GM23338 (cell line): ENCODE measurements at regions not wholly inside any gene's neighbourhood (a gene's known extent, or its start where the extent isn't known, plus 50 kb on each side); places are given as distances from the start of the nearest gene placed in this dataset.
"Not testable (repeated sequence)": the region's sequence is repeated elsewhere in the genome, so short reads cannot be mapped to it uniquely, and the experiment has no call there.

Experiments used
- ATAC-seq: fragments of 200-7000 bp; cut with Tn5 transposase; 3 replicates; pipeline ENCODE4 v1.9.1; 2020
- DNase-seq: peaks from one replicate; pipeline ENCODE4 v3.0.0-alpha.2; 2015; ENCODE audit warnings: low spot score
- H2AFZ ChIP-seq: fragments of 200-600 bp; sonication (generic); 2 replicates; pipeline ENCODE4 v1.8.0; 2016; ENCODE audit warnings: antibody characterized with exemption, mild to moderate bottlenecking, moderate library complexity
- H3F3A ChIP-seq: fragments of 200-600 bp; sonication (generic); replicated peaks from 2 replicates; pipeline ENCODE4 v1.8.0; 2017; ENCODE audit warnings: antibody characterized with exemption, mixed run types, low read depth
- H3K27ac ChIP-seq: fragments of 200-600 bp; sonication (generic); 2 replicates; pipeline ENCODE4 v1.6.1; 2016; ENCODE audit warnings: low read depth
- H3K27me3 ChIP-seq: fragments of 200-600 bp; sonication (generic); 2 replicates; pipeline ENCODE4 v1.8.0; 2016; ENCODE audit warnings: mild to moderate bottlenecking, mixed run types, moderate library complexity; ENCODE audit not compliant: insufficient read depth
- H3K36me3 ChIP-seq: fragments of 200-600 bp; sonication (generic); 2 replicates; pipeline ENCODE4 v1.8.0; 2016; ENCODE audit warnings: mild to moderate bottlenecking; ENCODE audit not compliant: insufficient read depth
- H3K4me1 ChIP-seq: fragments of 200-600 bp; sonication (generic); 2 replicates; pipeline ENCODE4 v1.8.0; 2016; ENCODE audit warnings: mild to moderate bottlenecking, moderate library complexity; ENCODE audit not compliant: insufficient read depth
- H3K4me2 ChIP-seq: fragments of 200-600 bp; sonication (generic); 2 replicates; pipeline ENCODE4 v1.7.1; 2017; ENCODE audit warnings: mixed run types
- H3K4me3 ChIP-seq: fragments of 200-600 bp; sonication (generic); 2 replicates; pipeline ENCODE4 v1.6.1; 2016; ENCODE audit warnings: mixed run types
- H3K79me2 ChIP-seq: fragments of 200-600 bp; sonication (generic); replicated peaks from 2 replicates; pipeline ENCODE4 v1.8.0; 2017; ENCODE audit warnings: mild to moderate bottlenecking; ENCODE audit not compliant: insufficient read depth
- H3K9me2 ChIP-seq: fragments of 200-600 bp; sonication (generic); 2 replicates; pipeline ENCODE4 v1.8.0; 2017; ENCODE audit not compliant: insufficient read depth
- H4K20me1 ChIP-seq: fragments of 200-600 bp; sonication (generic); replicated peaks from 2 replicates; pipeline ENCODE4 v1.8.0; 2017; ENCODE audit warnings: mild to moderate bottlenecking; ENCODE audit not compliant: insufficient read depth
- H3K27ac Mint-ChIP-seq: 2 replicates; pipeline ENCODE4 v1.8.0; 2020; ENCODE audit warnings: inconsistent platforms, mild to moderate bottlenecking, moderate library complexity, mixed read lengths
- H3K27me3 Mint-ChIP-seq: 3 replicates; pipeline ENCODE4 v1.8.0; 2022; ENCODE audit warnings: low read depth, mild to moderate bottlenecking, moderate library complexity, mixed read lengths, inconsistent platforms; ENCODE audit not compliant: insufficient read depth, poor library complexity
- H3K36me3 Mint-ChIP-seq: 3 replicates; pipeline ENCODE4 v1.8.0; 2021; ENCODE audit warnings: low read depth, mild to moderate bottlenecking, inconsistent platforms, moderate library complexity, mixed read lengths
- H3K4me1 Mint-ChIP-seq: 3 replicates; pipeline ENCODE4 v1.8.0; 2020; ENCODE audit warnings: mild to moderate bottlenecking, inconsistent platforms, mixed read lengths
- H3K4me3 Mint-ChIP-seq: 3 replicates; pipeline ENCODE4 v1.8.0; 2021; ENCODE audit warnings: moderate library complexity, mild to moderate bottlenecking, inconsistent platforms, mixed read lengths
- H3K9me3 Mint-ChIP-seq: 3 replicates; pipeline ENCODE4 v1.8.0; 2020; ENCODE audit warnings: moderate library complexity, mild to moderate bottlenecking, inconsistent platforms, mixed read lengths
- CREB1 ChIP-seq: fragments of 250-450 bp; sonication (Bioruptor Pico); IDR thresholded peaks from 2 replicates; pipeline ENCODE4 v1.5.0; 2020; ENCODE audit warnings: low read depth, mild to moderate bottlenecking, moderate library complexity
- CTCF ChIP-seq, 2 experiments: fragments of 200-600 bp in 1 of 2; sonication (generic) in 1 of 2; conservative IDR thresholded peaks; 2 replicates each; pipeline versions ENCODE4 v1.5.1 to v1.6.1; 2016 to 2017; ENCODE audit warnings: antibody characterized with exemption in 2 of 2, low read depth in 2 of 2, mild to moderate bottlenecking in 2 of 2, moderate library complexity in 1 of 2
- EZH2 ChIP-seq: fragments of 200-600 bp; sonication (generic); IDR thresholded peaks from one replicate; pipeline ENCODE4 v1.8.0; 2017; ENCODE audit warnings: antibody characterized with exemption, mild to moderate bottlenecking, low read depth; ENCODE audit not compliant: unreplicated experiment
- EZH2phosphoT487 ChIP-seq: fragments of 200-600 bp; sonication (generic); IDR thresholded peaks from one replicate; pipeline ENCODE4 v1.8.1; 2018; ENCODE audit warnings: antibody characterized with exemption; ENCODE audit not compliant: unreplicated experiment
- JUNB ChIP-seq: IDR thresholded peaks from one replicate; pipeline ENCODE4 v1.6.1; 2016; ENCODE audit warnings: antibody characterized with exemption; ENCODE audit not compliant: unreplicated experiment
- NANOG ChIP-seq: IDR thresholded peaks from 2 replicates; pipeline ENCODE4 v1.6.1; 2016; ENCODE audit warnings: antibody characterized with exemption, borderline replicate concordance
- POLR2AphosphoS5 ChIP-seq: IDR thresholded peaks from 2 replicates; pipeline ENCODE4 v1.6.1; 2016; ENCODE audit warnings: antibody characterized with exemption, low read depth
- REST ChIP-seq: IDR thresholded peaks from one replicate; pipeline ENCODE4 v1.6.1; 2018; ENCODE audit warnings: antibody characterized with exemption; ENCODE audit not compliant: unreplicated experiment
- STAT1 ChIP-seq: IDR thresholded peaks from one replicate; pipeline ENCODE4 v1.6.1; 2016; ENCODE audit warnings: antibody characterized with exemption; ENCODE audit not compliant: unreplicated experiment
- ZNF114 ChIP-seq: fragments of 250-450 bp; sonication (Bioruptor Pico); IDR thresholded peaks from 2 replicates; pipeline ENCODE4 v1.5.0; 2020; ENCODE audit warnings: mild to moderate bottlenecking, moderate library complexity
- ZNF331 ChIP-seq: fragments of 250-450 bp; sonication (Bioruptor Pico); IDR thresholded peaks from 2 replicates; pipeline ENCODE4 v1.5.0; 2020; ENCODE audit warnings: low read depth, mild to moderate bottlenecking, moderate library complexity
- ZNF462 ChIP-seq: fragments of 250-450 bp; sonication (Bioruptor Pico); IDR thresholded peaks from 2 replicates; pipeline ENCODE4 v1.5.0; 2020; ENCODE audit warnings: mild to moderate bottlenecking, moderate library complexity

- not testable (repeated sequence) for H3K4me1 Mint-ChIP-seq, ATAC-seq, H3F3A ChIP-seq, H3K79me2 ChIP-seq, H2AFZ ChIP-seq, H3K4me1 ChIP-seq, H3K27me3 ChIP-seq, H3K27ac ChIP-seq, H3K36me3 ChIP-seq, H3K4me3 Mint-ChIP-seq, H3K4me2 ChIP-seq, H3K27ac Mint-ChIP-seq, DNase-seq, H3K4me3 ChIP-seq, H4K20me1 ChIP-seq, H3K9me2 ChIP-seq
- peaks cover 92% of the 10 kb centered on the region for H3K9me3 Mint-ChIP-seq
- peaks cover 12% of the 10 kb centered on the region for H3K27me3 Mint-ChIP-seq
- peaks cover 54% of the 10 kb centered on the region for H3K36me3 Mint-ChIP-seq
Observed at GRCh38 chr20:29086145-29086718, 2171.2 kb upstream of the DEFB115 start.

GRCh38 chr20:29086938-29087337 is 2170.5 kb upstream of the DEFB115 start:
- H3K9me2 ChIP-seq, result no peaks in the 10 kb centered on the region
- no peaks in the 10 kb centered on the region for H3F3A ChIP-seq
- H3K36me3 ChIP-seq, result peaks cover 6% of the 10 kb centered on the region; the same call in 1 of the 2 replicates
- H3K4me1 Mint-ChIP-seq, result no peaks in the 10 kb centered on the region
- peaks cover 10% of the 10 kb centered on the region for H3K27me3 Mint-ChIP-seq
- H3K4me1 ChIP-seq, result no peaks in the 10 kb centered on the region
- H3K9me3 Mint-ChIP-seq, result peaks cover 91% of the 10 kb centered on the region
- H3K27ac Mint-ChIP-seq, result no peak overlapping the region
- H3K27ac ChIP-seq, result no peak overlapping the region
- DNase-seq (no peak), ATAC-seq (no peak)
- H2AFZ ChIP-seq, result no peak overlapping the region
- no peaks in the 10 kb centered on the region for H4K20me1 ChIP-seq
- no peaks in the 10 kb centered on the region for H3K79me2 ChIP-seq
- no peak overlapping the region for H3K4me2 ChIP-seq
- no peaks in the 10 kb centered on the region for H3K27me3 ChIP-seq
- no peak overlapping the region for H3K4me3 Mint-ChIP-seq
- no peak overlapping the region for H3K4me3 ChIP-seq
- peaks cover 51% of the 10 kb centered on the region for H3K36me3 Mint-ChIP-seq
- TF ChIP-seq ZNF331 (CRISPR knock-in tag) (no peak), ZNF114 (CRISPR knock-in tag) (no peak), ZNF462 (CRISPR knock-in tag) (no peak), JUNB (no peak), STAT1 (no peak), EZH2 (no peak), POLR2AphosphoS5 (no peak), REST (no peak), CTCF (conservative IDR thresholded peaks at IDR 0.05; ENCODE audit: low read depth in 2 of 2) (no peak), EZH2phosphoT487 (no peak), CREB1 (CRISPR knock-in tag) (no peak), NANOG (no peak)
